K562 (cell line): ENCODE measurements at regions not wholly inside any gene's neighbourhood (a gene's known extent, or its start where the extent isn't known, plus 50 kb on each side); places are given as distances from the start of the nearest gene placed in this dataset.

Experiments used
- ATAC-seq: fragments of 200-7000 bp; cut with Tn5 transposase; 3 replicates; pipeline ENCODE4 v1.9.1; 2020; ENCODE audit warnings: moderate library complexity
- BruUV-seq: library from RNA; stranded (reverse); fragments of 400-500 nt; replicated peaks from 2 replicates; lab custom pipeline; 2021; lab: Mats Ljungman, UMichigan
- CTCF ChIA-PET: fragments of 300-600 bp; formaldehyde crosslinking; extraction: SDS; loops from one replicate; lab custom pipeline; 2021; ENCODE audit warnings: low intra/inter-chr PET ratio; lab: Yijun Ruan, JAX
- POLR2A ChIA-PET: fragments of 300-600, 350-650 bp; sonication (Branson Sonifier 250); formaldehyde crosslinking; extraction: SDS; loops from one replicate; lab custom pipeline; 2021; ENCODE audit warnings: antibody characterized with exemption, inconsistent platforms; lab: Yijun Ruan, JAX
- DNase-seq, 4 experiments: peaks; one replicate each; pipeline versions ENCODE4 v3.0.0 to v3.0.0-alpha.2; 2011 to 2018; ENCODE audit warnings: low spot score in 3 of 4, mixed read lengths in 3 of 4; ENCODE audit errors: extremely low read depth in 1 of 4
- FAIRE-seq: peaks from 2 replicates; lab custom pipeline; 2011; peaks lifted over from hg19 to GRCh38; lab: Jason Lieb, UNC
- H2AFZ ChIP-seq: 2 replicates; pipeline ENCODE4 v1.6.0; 2011; ENCODE audit warnings: low read depth, low read length, control low read depth, inconsistent platforms
- H3K27ac ChIP-seq: fragments of 200-600 bp; 3 replicates; pipeline ENCODE4 v1.8.0; 2011; ENCODE audit warnings: low read depth, mild to moderate bottlenecking, control low read depth, inconsistent platforms, low read length, moderate library complexity, mixed read lengths; ENCODE audit errors: extremely low read depth
- H3K27me3 ChIP-seq, 2 experiments: fragments of 300-600 bp in 1 of 2; 2 replicates in 1 of 2; 3 replicates in 1 of 2; pipeline versions ENCODE4 v1.6.0 to v1.8.0; 2011; ENCODE audit warnings: inconsistent platforms in 2 of 2, low read length in 2 of 2, mild to moderate bottlenecking in 1 of 2, mixed read lengths in 1 of 2, moderate library complexity in 1 of 2; ENCODE audit not compliant: control insufficient read depth in 2 of 2, insufficient read depth in 2 of 2
- H3K36me3 ChIP-seq: fragments of 300-600 bp; 3 replicates; pipeline ENCODE4 v1.8.0; 2011; ENCODE audit warnings: mild to moderate bottlenecking, low read length, inconsistent platforms; ENCODE audit not compliant: control insufficient read depth, insufficient read depth
- H3K4me1 ChIP-seq, 2 experiments: fragments of 200-600 bp in 1 of 2; replicated peaks in 1 of 2; 2 replicates in 1 of 2; 3 replicates in 1 of 2; pipeline versions ENCODE4 v1.5.1 to v1.8.0; 2011; ENCODE audit warnings: inconsistent platforms in 2 of 2, low read length in 2 of 2, mild to moderate bottlenecking in 1 of 2, mixed read lengths in 1 of 2, moderate library complexity in 1 of 2; ENCODE audit not compliant: control insufficient read depth in 2 of 2, insufficient read depth in 2 of 2
- H3K4me2 ChIP-seq: 2 replicates; pipeline ENCODE4 v1.6.1; 2011; ENCODE audit warnings: low read length, control low read depth, inconsistent platforms, mixed read lengths; ENCODE audit not compliant: insufficient read depth
- H3K4me3 ChIP-seq: fragments of 200-600 bp; sonication (generic), shearing (Covaris generic); 2 replicates; pipeline ENCODE4 v1.5.1; 2016; ENCODE audit warnings: control low read depth, inconsistent platforms
- H3K79me2 ChIP-seq: fragments of 200-600 bp; 3 replicates; pipeline ENCODE4 v1.8.0; 2011; ENCODE audit warnings: low read length, inconsistent platforms; ENCODE audit not compliant: control insufficient read depth, insufficient read depth
- H3K9ac ChIP-seq, 2 experiments: 2 replicates each; pipeline versions ENCODE4 v1.6.0 to v1.6.1; 2011; ENCODE audit warnings: low read depth in 2 of 2, low read length in 2 of 2, control low read depth in 1 of 2, inconsistent platforms in 1 of 2, mild to moderate bottlenecking in 1 of 2, mixed read lengths in 1 of 2; ENCODE audit not compliant: insufficient read depth in 1 of 2
- H3K9me1 ChIP-seq: one replicate; pipeline ENCODE4 v1.6.0; 2011; ENCODE audit warnings: inconsistent platforms, mild to moderate bottlenecking, low read length, moderate library complexity; ENCODE audit not compliant: control insufficient read depth, insufficient read depth
- H3K9me3 ChIP-seq: replicated peaks from 2 replicates; pipeline ENCODE4 v1.5.1; 2011; ENCODE audit warnings: low read depth, low read length, inconsistent platforms; ENCODE audit not compliant: control insufficient read depth, insufficient read depth
- H4K20me1 ChIP-seq: replicated peaks from 2 replicates; pipeline ENCODE4 v1.6.1; 2011; ENCODE audit warnings: low read length, inconsistent platforms, mixed read lengths; ENCODE audit not compliant: control insufficient read depth, insufficient read depth
- RUNX1 ChIP-seq: sonication (generic); IDR thresholded peaks from 2 replicates; pipeline ENCODE4 v1.6.1; 2016; ENCODE audit warnings: antibody characterized with exemption, low read depth
- ZBTB8A ChIP-seq: fragments of 450-650 bp; IDR thresholded peaks from 2 replicates; pipeline ENCODE4 v1.6.1; 2018; ENCODE audit warnings: mild to moderate bottlenecking, moderate library complexity; ENCODE audit not compliant: partially characterized antibody
- ZNF408 ChIP-seq: fragments of 250-450 bp; sonication (Bioruptor Pico); IDR thresholded peaks from 2 replicates; pipeline ENCODE4 v1.4.0; 2020; ENCODE audit warnings: low read depth, mild to moderate bottlenecking, moderate library complexity
- ZNF79 ChIP-seq: fragments of 250-450 bp; sonication (Bioruptor Pico); IDR thresholded peaks from 2 replicates; pipeline ENCODE4 v1.4.0; 2020; ENCODE audit warnings: low read depth, mild to moderate bottlenecking, moderate library complexity
- WGBS: fragments of 100-300 bp; shearing (Covaris generic); methylation state at CpG from one replicate; pipeline ENCODE4 v1.1.6; 2016; ENCODE audit warnings: low coverage, mixed read lengths; ENCODE audit not compliant: insufficient coverage; ENCODE audit errors: missing lambda C conversion rate; 5-methylcytosine and 5-hydroxymethylcytosine counted together
- in situ Hi-C: fragments of 300-500 bp; cut with MboI; formaldehyde crosslinking; loops from 4 replicates; pipeline ENCODE4 v1.15.0; 2018; ENCODE audit warnings: inconsistent platforms, mixed read lengths
- intact Hi-C: fragments of 100-400 bp; cut with micrococcal nuclease; formaldehyde crosslinking; loops from 2 replicates; pipeline ENCODE4 v1.14.2; 2022
- TF ChIP-seq, protein P1 (sequence below): fragments of 450-650 bp; conservative IDR thresholded peaks from 2 replicates; pipeline ENCODE4 v1.6.1; 2016; ENCODE audit warnings: missing genetic modification characterization, low read depth, mild to moderate bottlenecking, control low read depth, missing compliant biosample characterization

DNA sequence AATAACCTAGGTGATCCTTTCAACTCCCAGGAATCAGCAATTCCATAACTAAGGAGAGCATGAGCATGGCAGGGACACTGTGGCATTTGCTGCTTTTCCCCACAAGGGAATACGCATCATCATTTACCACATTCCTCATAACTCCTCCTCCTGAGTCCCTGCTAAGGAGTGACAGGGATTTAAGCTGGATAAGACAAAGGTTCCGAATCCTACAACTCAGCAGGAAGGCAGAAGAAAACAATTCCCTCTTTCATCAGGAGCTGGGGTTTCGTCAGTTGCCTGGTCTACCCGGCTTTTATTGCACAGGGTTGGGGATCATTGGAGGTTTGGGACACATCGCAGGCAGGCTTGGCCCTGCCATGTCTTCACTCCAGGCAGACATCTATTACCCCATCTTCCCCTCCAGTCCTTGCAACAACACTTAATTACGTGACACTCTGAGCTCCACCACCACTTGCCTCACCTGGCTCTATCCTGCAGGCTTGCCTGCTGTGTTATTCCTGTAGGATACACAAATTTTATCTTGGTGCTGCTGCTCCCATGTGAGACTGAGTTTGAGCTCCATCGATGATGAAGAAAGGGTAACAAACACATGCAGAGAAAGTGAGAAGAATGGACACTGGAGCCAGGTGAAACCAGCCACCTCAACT, 563.0 kb upstream of the KLF4 start:
- no peaks in the 10 kb centered on the region for H3K27me3 ChIP-seq
- in situ Hi-C loops (no loop called here), intact Hi-C loops (loop anchor here (5.0 kb wide), 1 partner anchor 50 kb away; no protein-coding TSS in a partner anchor)
- H3K4me2 ChIP-seq, result no peak overlapping the region
- H3K9ac ChIP-seq, result no peak overlapping the region
- no peaks in the 10 kb centered on the region for H3K9me3 ChIP-seq
- WGBS, result 53% methylated on average over 7 of the region's 7 CpGs
- FAIRE-seq (no peak), ATAC-seq (no peak), DNase-seq (no peak)
- H3K27ac ChIP-seq, result no peak overlapping the region
- H4K20me1 ChIP-seq, result no peaks in the 10 kb centered on the region
- H3K79me2 ChIP-seq, result no peaks in the 10 kb centered on the region
- BruUV-seq, result no TSS peak
- H3K4me1 ChIP-seq, result peaks cover 0 to 29% of the 10 kb centered on the region in 2 experiments; a peak in 3 of 5 replicates
- no peak overlapping the region for H2AFZ ChIP-seq
- ChIA-PET POLR2A (interaction anchor here (0.6 to 1.4 kb wide), 3 partner anchors 12 to 60 kb away, joined by 4 to 5 read pairs (median 4); no protein-coding TSS in a partner anchor), CTCF (no interaction called here)
- TF ChIP-seq RUNX1, result no peak
- TF ChIP-seq, protein P1, sequence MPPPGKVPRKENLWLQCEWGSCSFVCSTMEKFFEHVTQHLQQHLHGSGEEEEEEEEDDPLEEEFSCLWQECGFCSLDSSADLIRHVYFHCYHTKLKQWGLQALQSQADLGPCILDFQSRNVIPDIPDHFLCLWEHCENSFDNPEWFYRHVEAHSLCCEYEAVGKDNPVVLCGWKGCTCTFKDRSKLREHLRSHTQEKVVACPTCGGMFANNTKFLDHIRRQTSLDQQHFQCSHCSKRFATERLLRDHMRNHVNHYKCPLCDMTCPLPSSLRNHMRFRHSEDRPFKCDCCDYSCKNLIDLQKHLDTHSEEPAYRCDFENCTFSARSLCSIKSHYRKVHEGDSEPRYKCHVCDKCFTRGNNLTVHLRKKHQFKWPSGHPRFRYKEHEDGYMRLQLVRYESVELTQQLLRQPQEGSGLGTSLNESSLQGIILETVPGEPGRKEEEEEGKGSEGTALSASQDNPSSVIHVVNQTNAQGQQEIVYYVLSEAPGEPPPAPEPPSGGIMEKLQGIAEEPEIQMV (tag), result no peak
- TF ChIP-seq ZNF79 (CRISPR knock-in tag), result no peak
- no peak for TF ChIP-seq ZBTB8A
- no peak for TF ChIP-seq ZNF408 (CRISPR knock-in tag)
- no peak overlapping the region for H3K4me3 ChIP-seq
- H3K9me1 ChIP-seq, result no peaks in the 10 kb centered on the region
- no peaks in the 10 kb centered on the region for H3K36me3 ChIP-seq
